ENCODE measurements at regions not wholly inside any gene's neighbourhood (a gene's known extent, or its start where the extent isn't known, plus 50 kb on each side); places are given as distances from the start of the nearest gene placed in this dataset.

- Histone ChIP-seq H3K27ac (ENCODE audit: insufficient read depth, low read depth, low read length, poor library complexity, severe bottlenecking) (no peak overlapping the region), H3K4me1 (ENCODE audit: control insufficient read depth, insufficient read depth, low read length) (no peaks in the 10 kb centered on the region), H3K4me3 (ENCODE audit: insufficient read depth, low read depth, low read length) (no peak overlapping the region), H3K36me3 (ENCODE audit: control insufficient read depth, insufficient read depth, low read length) (no peaks in the 10 kb centered on the region), H3K9me3 (ENCODE audit: control insufficient read depth, low read length) (no peaks in the 10 kb centered on the region), H3K27me3 (ENCODE audit: control insufficient read depth, insufficient read depth, low read length, poor library complexity, severe bottlenecking) (no peaks in the 10 kb centered on the region)
- WGBS, 2 experiments, result 88 to 100% methylated on average over 2 to 3 of the region's 3 CpGs
Observed at GRCh38 chr6:14246876-14247275, 129.3 kb downstream of the CD83 start.

DNA sequence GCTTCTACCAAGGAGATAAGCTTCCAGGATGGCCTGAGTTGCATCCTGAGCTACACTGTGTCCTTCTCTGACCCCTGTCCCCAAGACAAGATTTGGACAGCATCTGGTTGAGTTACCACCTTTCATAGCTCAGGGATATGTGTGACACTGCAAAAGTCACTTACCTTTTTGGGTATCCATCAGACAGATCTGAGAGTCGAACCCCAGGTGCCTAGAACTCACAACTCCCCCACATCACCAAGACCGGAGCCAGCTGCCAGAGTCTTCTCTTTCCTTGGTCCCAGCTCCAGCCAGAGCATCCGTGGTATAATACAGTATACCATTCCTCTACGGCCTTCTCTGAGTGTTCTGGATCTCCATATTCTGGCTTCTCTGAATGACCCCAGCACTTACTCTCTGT is 133.0 kb downstream of the CD83 start:
- WGBS, 2 experiments, result 92 to 93% methylated on average over 4 of the region's 4 CpGs
- Histone ChIP-seq H3K36me3 (ENCODE audit: control insufficient read depth, insufficient read depth, low read length) (no peaks in the 10 kb centered on the region), H3K27me3 (ENCODE audit: control insufficient read depth, insufficient read depth, low read length, poor library complexity, severe bottlenecking) (no peaks in the 10 kb centered on the region), H3K4me1 (ENCODE audit: control insufficient read depth, insufficient read depth, low read length) (peaks cover 3% of the 10 kb centered on the region), H3K4me3 (ENCODE audit: insufficient read depth, low read depth, low read length) (no peak overlapping the region), H3K9me3 (ENCODE audit: control insufficient read depth, low read length) (no peaks in the 10 kb centered on the region), H3K27ac (ENCODE audit: insufficient read depth, low read depth, low read length, poor library complexity, severe bottlenecking) (no peak overlapping the region)

DNA sequence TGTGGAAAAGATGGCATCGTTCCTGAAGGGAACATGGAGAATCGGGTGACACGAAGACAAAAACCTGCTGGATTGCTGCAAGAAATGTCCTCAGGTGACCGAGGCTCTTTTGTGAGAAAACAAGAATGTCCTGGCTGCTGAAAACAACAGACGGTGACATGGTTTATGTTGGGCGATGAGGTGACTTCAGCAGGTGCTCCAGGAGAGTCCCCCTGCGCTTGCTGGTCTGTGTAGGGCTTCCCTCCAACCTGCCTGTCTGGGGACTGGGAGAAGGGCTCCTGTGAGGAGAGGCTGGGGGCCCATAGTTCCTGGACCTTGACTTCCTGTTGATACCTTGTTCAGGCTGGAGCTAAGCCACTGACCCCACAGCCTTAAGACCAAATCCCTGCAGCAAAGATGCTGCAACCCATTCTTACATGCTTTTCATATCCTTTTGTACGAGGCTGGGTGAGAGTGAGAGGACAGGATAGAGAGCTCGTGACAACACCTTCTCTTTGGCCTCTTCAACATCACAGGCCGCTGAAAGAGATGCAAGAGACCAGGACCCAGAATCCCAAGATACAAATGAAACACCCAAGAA is 134.8 kb downstream of the CD83 start:
- Histone ChIP-seq H3K27me3 (ENCODE audit: control insufficient read depth, insufficient read depth, low read length, poor library complexity, severe bottlenecking) (no peaks in the 10 kb centered on the region), H3K4me1 (ENCODE audit: control insufficient read depth, insufficient read depth, low read length) (peaks cover 3% of the 10 kb centered on the region), H3K9me3 (ENCODE audit: control insufficient read depth, low read length) (no peaks in the 10 kb centered on the region), H3K27ac (ENCODE audit: insufficient read depth, low read depth, low read length, poor library complexity, severe bottlenecking) (no peak overlapping the region), H3K36me3 (ENCODE audit: control insufficient read depth, insufficient read depth, low read length) (no peaks in the 10 kb centered on the region), H3K4me3 (ENCODE audit: insufficient read depth, low read depth, low read length) (no peak overlapping the region)
- 92 to 93% methylated on average over 10 of the region's 10 CpGs for WGBS, 2 experiments

DNA sequence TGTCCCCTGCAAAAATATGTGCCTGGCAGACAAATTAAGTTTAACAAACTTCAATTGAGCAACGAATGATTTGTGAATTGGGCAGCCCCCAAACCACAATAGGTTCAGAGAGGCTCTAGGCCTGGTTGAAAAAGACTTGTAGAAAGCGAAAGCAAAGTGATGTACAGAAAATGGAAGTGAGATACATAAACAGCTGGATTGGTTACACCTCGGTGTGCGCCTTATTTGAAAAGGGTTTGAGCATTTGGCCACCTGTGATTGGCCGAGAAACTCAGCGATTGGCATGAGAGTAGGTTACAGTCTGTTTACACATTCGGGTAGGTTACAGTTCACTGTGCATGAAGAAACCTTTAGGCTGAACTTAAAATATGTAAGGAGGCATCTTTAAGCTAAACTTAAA is 136.9 kb downstream of the CD83 start:
- 96 to 97% methylated on average over 7 of the region's 7 CpGs for WGBS, 2 experiments
- Histone ChIP-seq H3K36me3 (ENCODE audit: control insufficient read depth, insufficient read depth, low read length) (no peaks in the 10 kb centered on the region), H3K4me3 (ENCODE audit: insufficient read depth, low read depth, low read length) (no peak overlapping the region), H3K27me3 (ENCODE audit: control insufficient read depth, insufficient read depth, low read length, poor library complexity, severe bottlenecking) (no peaks in the 10 kb centered on the region), H3K4me1 (ENCODE audit: control insufficient read depth, insufficient read depth, low read length) (peaks cover 14% of the 10 kb centered on the region), H3K27ac (ENCODE audit: insufficient read depth, low read depth, low read length, poor library complexity, severe bottlenecking) (no peak overlapping the region), H3K9me3 (ENCODE audit: control insufficient read depth, low read length) (no peaks in the 10 kb centered on the region)

- H3K36me3 ChIP-seq (ENCODE audit: control insufficient read depth, insufficient read depth, low read length), result no peaks in the 10 kb centered on the region
- 93% methylated on average over 6 of the region's 6 CpGs for WGBS, 2 experiments
- H3K9me3 ChIP-seq (ENCODE audit: control insufficient read depth, low read length), result no peaks in the 10 kb centered on the region
- peaks cover 17% of the 10 kb centered on the region for H3K4me1 ChIP-seq (ENCODE audit: control insufficient read depth, insufficient read depth, low read length)
- H3K27ac ChIP-seq (ENCODE audit: insufficient read depth, low read depth, low read length, poor library complexity, severe bottlenecking), result no peak overlapping the region
- no peaks in the 10 kb centered on the region for H3K27me3 ChIP-seq (ENCODE audit: control insufficient read depth, insufficient read depth, low read length, poor library complexity, severe bottlenecking)
- no peak overlapping the region for H3K4me3 ChIP-seq (ENCODE audit: insufficient read depth, low read depth, low read length)
Observed at GRCh38 chr6:14255916-14256315, 138.3 kb downstream of the CD83 start.

- Histone ChIP-seq H3K27me3 (ENCODE audit: control insufficient read depth, insufficient read depth, low read length, poor library complexity, severe bottlenecking) (no peaks in the 10 kb centered on the region), H3K4me1 (ENCODE audit: control insufficient read depth, insufficient read depth, low read length) (peaks cover 15% of the 10 kb centered on the region), H3K4me3 (ENCODE audit: insufficient read depth, low read depth, low read length) (no peak overlapping the region), H3K36me3 (ENCODE audit: control insufficient read depth, insufficient read depth, low read length) (no peaks in the 10 kb centered on the region), H3K9me3 (ENCODE audit: control insufficient read depth, low read length) (no peaks in the 10 kb centered on the region), H3K27ac (ENCODE audit: insufficient read depth, low read depth, low read length, poor library complexity, severe bottlenecking) (no peak overlapping the region)
- WGBS, 2 experiments, result no CpG with 5 or more reads among the region's 2 CpGs
Observed at GRCh38 chr6:14258117-14258516, 140.5 kb downstream of the CD83 start.

DNA sequence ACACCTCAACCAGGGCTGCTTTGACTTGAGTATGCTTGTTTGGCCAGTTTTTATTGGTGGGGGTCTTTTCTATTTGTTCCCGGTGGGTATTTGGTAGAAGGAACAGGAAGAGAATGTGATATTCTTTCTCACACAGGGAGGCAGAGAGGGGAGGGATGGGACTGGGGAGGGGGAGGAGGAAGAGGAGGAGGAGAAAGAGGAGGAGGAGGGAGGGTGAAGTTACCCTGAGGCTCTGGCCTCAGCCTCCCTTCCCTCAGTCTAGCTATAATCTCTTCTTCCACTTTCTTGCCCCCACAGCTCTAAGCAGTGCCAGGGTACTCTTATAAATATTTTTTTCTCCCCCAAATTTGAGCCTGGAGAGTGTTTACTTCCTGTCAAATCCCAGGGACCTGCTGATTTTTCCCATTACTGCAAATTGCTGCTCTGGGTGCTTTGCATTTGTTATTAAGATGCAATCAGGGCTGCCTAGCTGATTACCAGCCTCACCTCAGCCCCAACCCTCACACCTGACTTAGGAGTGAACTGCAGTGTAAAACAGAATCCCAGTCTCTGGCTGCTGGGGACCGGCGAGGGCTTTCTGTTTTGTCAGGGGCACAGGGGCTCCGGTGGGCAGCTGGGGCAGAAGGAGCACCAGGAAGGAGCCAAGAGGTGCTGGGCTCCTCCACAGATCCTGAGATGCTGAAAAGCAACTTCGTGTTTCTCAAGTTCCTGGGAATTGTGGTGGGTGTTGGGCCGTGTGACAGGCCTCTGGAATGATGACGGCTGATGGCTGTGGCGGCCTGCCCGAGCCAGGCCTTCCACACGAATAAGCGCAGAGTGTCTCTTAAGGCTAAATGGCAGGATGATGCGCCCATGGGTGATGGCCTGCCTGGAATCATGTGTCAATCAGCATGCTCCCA is 141.4 kb downstream of the CD83 start:
- no peaks in the 10 kb centered on the region for H3K27me3 ChIP-seq (ENCODE audit: control insufficient read depth, insufficient read depth, low read length, poor library complexity, severe bottlenecking)
- H3K36me3 ChIP-seq (ENCODE audit: control insufficient read depth, insufficient read depth, low read length), result no peaks in the 10 kb centered on the region
- peaks cover 15% of the 10 kb centered on the region for H3K4me1 ChIP-seq (ENCODE audit: control insufficient read depth, insufficient read depth, low read length)
- no peak overlapping the region for H3K27ac ChIP-seq (ENCODE audit: insufficient read depth, low read depth, low read length, poor library complexity, severe bottlenecking)
- no peaks in the 10 kb centered on the region for H3K9me3 ChIP-seq (ENCODE audit: control insufficient read depth, low read length)
- H3K4me3 ChIP-seq (ENCODE audit: insufficient read depth, low read depth, low read length), result no peak overlapping the region
- 76 to 77% methylated on average over 12 of the region's 12 CpGs for WGBS, 2 experiments

DNA sequence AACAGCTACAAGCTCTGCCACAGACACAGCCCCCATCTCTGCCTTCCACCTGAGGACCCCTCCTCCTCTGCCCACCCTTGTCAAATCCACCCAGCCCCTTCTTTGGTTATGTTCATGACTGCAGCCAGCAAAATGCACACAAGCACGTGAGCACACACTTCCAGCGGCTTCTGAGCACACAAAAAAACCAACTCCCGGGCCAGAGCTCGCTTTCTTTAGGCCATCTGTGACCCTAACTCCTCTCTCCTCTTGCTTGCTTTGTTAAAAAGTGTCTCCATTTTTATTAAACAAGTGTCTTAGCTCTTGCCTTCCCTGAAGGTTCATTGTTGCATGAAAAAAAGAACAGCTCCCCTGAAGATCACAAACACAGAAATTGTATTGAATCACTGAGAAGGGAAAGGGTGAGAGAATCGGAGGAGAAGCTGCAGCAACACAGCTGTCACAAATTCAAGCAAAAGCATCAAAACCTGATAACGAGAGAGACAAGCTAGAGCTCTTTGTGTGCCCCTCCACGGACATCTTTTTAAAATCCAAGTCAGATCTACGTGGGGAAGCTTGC is 142.1 kb downstream of the CD83 start:
- no peaks in the 10 kb centered on the region for H3K36me3 ChIP-seq (ENCODE audit: control insufficient read depth, insufficient read depth, low read length)
- H3K27ac ChIP-seq (ENCODE audit: insufficient read depth, low read depth, low read length, poor library complexity, severe bottlenecking), result no peak overlapping the region
- no peaks in the 10 kb centered on the region for H3K27me3 ChIP-seq (ENCODE audit: control insufficient read depth, insufficient read depth, low read length, poor library complexity, severe bottlenecking)
- WGBS, 2 experiments, result 76 to 79% methylated on average over 8 of the region's 8 CpGs
- peaks cover 15% of the 10 kb centered on the region for H3K4me1 ChIP-seq (ENCODE audit: control insufficient read depth, insufficient read depth, low read length)
- no peak overlapping the region for H3K4me3 ChIP-seq (ENCODE audit: insufficient read depth, low read depth, low read length)
- no peaks in the 10 kb centered on the region for H3K9me3 ChIP-seq (ENCODE audit: control insufficient read depth, low read length)

DNA sequence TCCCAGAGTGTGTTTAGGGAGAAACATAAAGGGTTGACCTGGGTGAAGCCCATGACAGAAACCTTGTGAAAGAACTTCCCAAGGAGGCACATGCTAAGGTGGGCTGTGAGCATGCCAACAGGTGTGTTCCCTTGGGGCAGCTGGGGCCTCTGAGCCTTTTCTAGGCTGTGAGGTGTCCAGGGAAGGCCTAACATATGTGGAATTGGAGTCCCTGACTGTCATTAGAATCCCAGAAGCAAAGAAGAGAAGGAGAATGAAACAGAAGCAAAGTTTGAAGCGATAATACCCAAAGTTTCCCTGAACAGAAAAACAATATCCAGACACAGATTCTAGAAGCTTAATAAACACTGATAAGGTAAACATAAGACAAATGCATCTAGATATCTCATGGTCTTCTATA is 143.3 kb downstream of the CD83 start:
- peaks cover 15% of the 10 kb centered on the region for H3K4me1 ChIP-seq (ENCODE audit: control insufficient read depth, insufficient read depth, low read length)
- 86 to 100% methylated on average over 1 of the region's 1 CpG for WGBS, 2 experiments
- no peak overlapping the region for H3K27ac ChIP-seq (ENCODE audit: insufficient read depth, low read depth, low read length, poor library complexity, severe bottlenecking)
- no peaks in the 10 kb centered on the region for H3K36me3 ChIP-seq (ENCODE audit: control insufficient read depth, insufficient read depth, low read length)
- H3K4me3 ChIP-seq (ENCODE audit: insufficient read depth, low read depth, low read length), result no peak overlapping the region
- no peaks in the 10 kb centered on the region for H3K9me3 ChIP-seq (ENCODE audit: control insufficient read depth, low read length)
- H3K27me3 ChIP-seq (ENCODE audit: control insufficient read depth, insufficient read depth, low read length, poor library complexity, severe bottlenecking), result no peaks in the 10 kb centered on the region

GRCh38 chr6:14263881-14264424 is 146.4 kb downstream of the CD83 start:
- H3K27me3 ChIP-seq (ENCODE audit: control insufficient read depth, insufficient read depth, low read length, poor library complexity, severe bottlenecking), result no peaks in the 10 kb centered on the region
- peaks cover 8% of the 10 kb centered on the region for H3K4me1 ChIP-seq (ENCODE audit: control insufficient read depth, insufficient read depth, low read length)
- H3K4me3 ChIP-seq (ENCODE audit: insufficient read depth, low read depth, low read length), result no peak overlapping the region
- no peaks in the 10 kb centered on the region for H3K9me3 ChIP-seq (ENCODE audit: control insufficient read depth, low read length)
- 82 to 100% methylated on average over 1 of the region's 1 CpG for WGBS, 2 experiments
- no peaks in the 10 kb centered on the region for H3K36me3 ChIP-seq (ENCODE audit: control insufficient read depth, insufficient read depth, low read length)
- H3K27ac ChIP-seq (ENCODE audit: insufficient read depth, low read depth, low read length, poor library complexity, severe bottlenecking), result no peak overlapping the region
